Adrenal gland (tissue), 9 donors: ENCODE measurements at regions not wholly inside any gene's neighbourhood (a gene's known extent, or its start where the extent isn't known, plus 50 kb on each side); places are given as distances from the start of the nearest gene placed in this dataset.

Experiments
- DNase-seq, 7 donors: peaks; one replicate each; pipeline ENCODE4 v3.0.0-alpha.2; 2019 to 2020
- H3K27ac ChIP-seq, 5 donors: fragments of 200-600 bp; sonication (generic) in 4 of 5; 1 replicate in 3 of 5; 2 replicates in 2 of 5; pipeline versions ENCODE4 v1.5.1 to v1.8.0; 2016 to 2020; ENCODE audit warnings: mild to moderate bottlenecking in 1 of 5
- H3K27me3 ChIP-seq: fragments of 200-600 bp; 2 replicates; pipeline ENCODE4 v1.8.0; 2021
- H3K36me3 ChIP-seq, 2 donors: fragments of 200-600 bp; replicated peaks in 1 of 2; 1 replicate in 1 of 2; 2 replicates in 1 of 2; pipeline versions ENCODE4 v1.5.1 to v1.8.0; 2018 to 2022
- H3K4me1 ChIP-seq, 2 donors: fragments of 200-600 bp; replicated peaks in 1 of 2; 1 replicate in 1 of 2; 2 replicates in 1 of 2; pipeline versions ENCODE4 v1.5.1 to v1.8.0; 2018 to 2021
- H3K4me3 ChIP-seq, 4 donors: fragments of 200-600 bp; sonication (generic) in 3 of 4; one replicate each; pipeline ENCODE4 v1.5.1; 2016 to 2018
- H3K9me3 ChIP-seq, 3 donors: fragments of 200-600 bp; sonication (generic) in 1 of 3; replicated peaks in 1 of 3; 1 replicate in 2 of 3; 2 replicates in 1 of 3; pipeline versions ENCODE4 v1.5.1 to v1.8.0; 2016 to 2021
- POLR2A ChIP-seq, 2 donors: fragments of 450-650 bp; IDR thresholded peaks; one replicate each; pipeline ENCODE4 v1.6.1; 2017; ENCODE audit warnings: antibody characterized with exemption in 2 of 2, mild to moderate bottlenecking in 2 of 2, moderate library complexity in 1 of 2
- WGBS, 4 donors: extraction: QIAGEN DNeasy Blood & Tissue Kit in 2 of 4; methylation state at CpG; one replicate each; pipeline versions ENCODE4 v1.1.5 to v1.1.7; 2013 to 2017; 5-methylcytosine and 5-hydroxymethylcytosine counted together
- intact Hi-C, 2 donors: fragments of 100-400 bp; cut with DNase I; formaldehyde crosslinking; loops; one replicate each; pipeline versions ENCODE4 v1.14.1 to v1.15.0; 2022 to 2023
- TF ChIP-seq, protein P1 (sequence below), 6 experiments: fragments of 450-650 bp in 4 of 6; fragments of 200-600 bp in 2 of 6; sonication (generic) in 1 of 6; IDR thresholded peaks; 1 replicate in 5 of 6; 2 replicates in 1 of 6; pipeline versions ENCODE4 v1.5.1 to v1.8.0; 2016 to 2021; ENCODE audit warnings: antibody characterized with exemption in 6 of 6, mild to moderate bottlenecking in 2 of 6, moderate library complexity in 1 of 6
- donor health status: healthy with polysubstance abuse.
- donor health status: Bipolar disorder and iron deficiency.
- donor health status: DM: yes; HTN: yes; CAD: no.
- donor health status: DM: no; HTN: no; CAD: no.
- donor health status: DM: no; HTN: no; CAD: no.

DNA sequence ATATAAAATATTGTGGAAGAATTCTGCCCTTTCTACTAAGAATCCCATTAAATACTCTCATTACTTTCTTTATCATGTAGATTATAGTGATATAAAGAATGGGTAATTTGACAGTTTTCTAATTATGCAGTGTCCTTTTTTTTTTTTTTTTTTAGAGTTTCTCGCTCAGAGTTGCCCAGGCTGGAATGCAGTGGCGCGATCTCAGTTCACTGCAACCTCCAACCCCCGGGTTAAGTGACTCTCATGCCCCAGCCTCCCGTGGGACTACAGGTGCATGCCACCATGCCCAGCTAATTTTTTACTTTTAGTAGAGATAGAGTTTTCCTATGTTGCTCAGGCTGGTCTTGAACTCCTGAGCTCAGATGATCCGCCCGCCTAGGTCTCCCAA is 1143.4 kb upstream of the SORCS1 start:
- TF ChIP-seq, protein P1, sequence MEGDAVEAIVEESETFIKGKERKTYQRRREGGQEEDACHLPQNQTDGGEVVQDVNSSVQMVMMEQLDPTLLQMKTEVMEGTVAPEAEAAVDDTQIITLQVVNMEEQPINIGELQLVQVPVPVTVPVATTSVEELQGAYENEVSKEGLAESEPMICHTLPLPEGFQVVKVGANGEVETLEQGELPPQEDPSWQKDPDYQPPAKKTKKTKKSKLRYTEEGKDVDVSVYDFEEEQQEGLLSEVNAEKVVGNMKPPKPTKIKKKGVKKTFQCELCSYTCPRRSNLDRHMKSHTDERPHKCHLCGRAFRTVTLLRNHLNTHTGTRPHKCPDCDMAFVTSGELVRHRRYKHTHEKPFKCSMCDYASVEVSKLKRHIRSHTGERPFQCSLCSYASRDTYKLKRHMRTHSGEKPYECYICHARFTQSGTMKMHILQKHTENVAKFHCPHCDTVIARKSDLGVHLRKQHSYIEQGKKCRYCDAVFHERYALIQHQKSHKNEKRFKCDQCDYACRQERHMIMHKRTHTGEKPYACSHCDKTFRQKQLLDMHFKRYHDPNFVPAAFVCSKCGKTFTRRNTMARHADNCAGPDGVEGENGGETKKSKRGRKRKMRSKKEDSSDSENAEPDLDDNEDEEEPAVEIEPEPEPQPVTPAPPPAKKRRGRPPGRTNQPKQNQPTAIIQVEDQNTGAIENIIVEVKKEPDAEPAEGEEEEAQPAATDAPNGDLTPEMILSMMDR (IDR thresholded peaks at IDR 0.05) = no peak
- TF ChIP-seq POLR2A (IDR thresholded peaks at IDR 0.05) = no peak
- no peak overlapping the region for H3K27ac ChIP-seq
- H3K4me1 ChIP-seq = no peaks in the 10 kb centered on the region
- no peaks in the 10 kb centered on the region for H3K9me3 ChIP-seq
- intact Hi-C loops = no loop called here
- no peaks in the 10 kb centered on the region for H3K27me3 ChIP-seq
- no peak overlapping the region for H3K4me3 ChIP-seq
- no peaks in the 10 kb centered on the region for H3K36me3 ChIP-seq
- no peak for DNase-seq
- 88 to 97% (median 94%) methylated on average over 7 of the region's 7 CpGs for WGBS, 4 donors

DNA sequence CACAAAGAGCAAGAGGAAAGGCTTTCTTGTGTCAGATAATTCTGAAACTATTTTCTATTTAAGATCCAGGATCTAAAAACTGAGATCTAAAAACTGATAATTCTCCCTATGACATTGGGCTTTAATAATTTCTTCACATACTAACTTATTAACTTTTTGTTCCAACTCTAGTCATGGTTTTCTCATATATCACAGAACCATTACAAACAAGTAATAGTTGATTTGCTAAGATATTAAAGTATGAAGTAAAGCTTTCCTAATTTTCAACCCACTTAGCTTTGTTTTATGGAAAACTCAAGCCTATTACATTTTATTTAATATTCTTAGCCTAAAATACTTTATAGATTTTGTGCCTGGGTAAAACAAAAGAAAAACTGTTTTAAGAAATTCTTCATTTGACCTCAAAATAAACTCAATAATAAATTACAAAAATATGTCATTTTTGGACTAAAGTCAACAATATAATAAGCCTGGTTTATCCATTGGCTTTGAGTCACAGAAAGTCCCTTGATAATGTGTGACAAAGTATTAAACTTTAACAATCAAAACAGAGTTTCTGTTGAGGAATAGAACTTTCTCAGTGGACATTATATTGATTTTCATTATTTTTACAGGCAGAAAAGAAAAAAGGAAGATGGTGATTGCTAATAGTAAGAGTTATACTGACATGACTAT is 1142.9 kb upstream of the SORCS1 start:
- no peaks in the 10 kb centered on the region for H3K4me1 ChIP-seq
- no peaks in the 10 kb centered on the region for H3K27me3 ChIP-seq
- no peak overlapping the region for H3K27ac ChIP-seq
- no peak overlapping the region for H3K4me3 ChIP-seq
- no peaks in the 10 kb centered on the region for H3K36me3 ChIP-seq
- no peak for DNase-seq
- intact Hi-C loops = no loop called here
- TF ChIP-seq, protein P1 (IDR thresholded peaks at IDR 0.05) = no peak
- no peak for TF ChIP-seq POLR2A (IDR thresholded peaks at IDR 0.05)
- H3K9me3 ChIP-seq = no peaks in the 10 kb centered on the region

DNA sequence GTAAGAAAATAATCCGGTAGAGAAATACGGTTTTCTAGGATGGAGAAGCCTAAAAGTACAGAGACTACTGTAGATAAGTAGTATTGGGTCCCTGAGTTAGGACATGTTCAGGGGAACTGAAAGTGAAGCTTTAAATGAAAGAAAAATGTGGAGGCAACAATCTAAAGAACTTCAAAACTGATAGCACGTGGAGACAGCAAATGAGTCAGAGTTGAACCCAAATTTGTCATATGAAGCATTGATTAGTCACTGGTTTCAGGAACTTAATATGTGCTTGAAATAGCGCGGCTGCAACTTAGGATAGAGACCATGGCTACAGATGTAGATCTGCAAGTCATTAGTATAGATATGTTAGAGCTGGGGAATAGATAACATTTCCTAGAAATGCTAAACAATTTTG is 1138.6 kb upstream of the SORCS1 start:
- no peak for DNase-seq
- Histone ChIP-seq H3K4me3 (no peak overlapping the region), H3K4me1 (no peaks in the 10 kb centered on the region), H3K27ac (no peak overlapping the region), H3K27me3 (no peaks in the 10 kb centered on the region), H3K9me3 (no peaks in the 10 kb centered on the region), H3K36me3 (no peaks in the 10 kb centered on the region)
- intact Hi-C loops = no loop called here
- TF ChIP-seq POLR2A (IDR thresholded peaks at IDR 0.05) = no peak
- TF ChIP-seq, protein P1 (IDR thresholded peaks at IDR 0.05) = no peak
- WGBS, 4 donors = 71 to 77% (median 73%) methylated on average over 5 of the region's 5 CpGs

DNA sequence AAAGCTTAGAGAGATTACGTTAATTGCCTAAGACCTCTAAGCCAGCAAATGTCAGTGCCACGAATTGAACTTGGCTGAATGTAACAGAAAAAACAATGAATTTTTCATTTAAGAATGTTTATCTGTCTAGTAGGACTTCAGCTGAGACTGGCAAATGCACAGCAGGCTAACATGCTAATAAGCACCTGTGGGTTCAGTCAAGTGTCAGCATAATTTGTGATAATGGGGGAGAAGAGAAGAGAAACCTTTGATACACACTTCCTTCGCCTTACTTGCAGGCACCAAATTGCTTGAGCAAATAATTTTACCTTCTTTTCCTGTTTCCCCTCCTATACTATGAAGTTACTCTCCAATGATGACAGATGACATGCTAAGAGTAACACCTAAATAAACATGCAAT is 1136.5 kb upstream of the SORCS1 start:
- no peaks in the 10 kb centered on the region for H3K9me3 ChIP-seq
- no peaks in the 10 kb centered on the region for H3K36me3 ChIP-seq
- H3K27me3 ChIP-seq = no peaks in the 10 kb centered on the region
- TF ChIP-seq, protein P1 (IDR thresholded peaks at IDR 0.05) = no peak
- TF ChIP-seq POLR2A (IDR thresholded peaks at IDR 0.05) = no peak
- no peak overlapping the region for H3K4me3 ChIP-seq
- intact Hi-C loops = no loop called here
- 29 to 64% (median 42%) methylated on average over 3 of the region's 3 CpGs for WGBS, 4 donors
- no peak overlapping the region for H3K27ac ChIP-seq
- H3K4me1 ChIP-seq = no peaks in the 10 kb centered on the region
- DNase-seq = no peak
